Erythroblast (primary cell): ENCODE measurements at regions not wholly inside any gene's neighbourhood (a gene's known extent, or its start where the extent isn't known, plus 50 kb on each side); places are given as distances from the start of the nearest gene placed in this dataset.

Experiments used
- GATA1 ChIP-seq: IDR thresholded peaks from 2 replicates; pipeline ENCODE4 v1.6.1; 2011; ENCODE audit warnings: low read depth, mild to moderate bottlenecking, control low read depth, low read length, moderate library complexity
- POLR2A ChIP-seq: IDR thresholded peaks from 2 replicates; pipeline ENCODE4 v1.6.1; 2011; ENCODE audit warnings: mild to moderate bottlenecking, low read length

GRCh38 chr15:96500508-96500907, 170.0 kb downstream of the NR2F2 start:
- no peak for TF ChIP-seq POLR2A
- no peak for TF ChIP-seq GATA1
